Breast epithelium (tissue), 3 donors: ENCODE measurements at regions not wholly inside any gene's neighbourhood (a gene's known extent, or its start where the extent isn't known, plus 50 kb on each side); places are given as distances from the start of the nearest gene placed in this dataset.

Source experiments
- CTCF ChIP-seq, 3 donors: fragments of 450-650 bp; IDR thresholded peaks; one replicate each; pipeline ENCODE4 v1.5.1; 2016 to 2017; ENCODE audit warnings: antibody characterized with exemption in 3 of 3, mild to moderate bottlenecking in 3 of 3, moderate library complexity in 3 of 3
- POLR2AphosphoS5 ChIP-seq, 3 donors: sonication (generic); formaldehyde crosslinking; IDR thresholded peaks; one replicate each; pipeline ENCODE4 v1.6.1; 2017; ENCODE audit warnings: antibody characterized with exemption in 3 of 3

GRCh38 chr7:49260538-49260937 is 336.2 kb downstream of the CDC14C start:
- TF ChIP-seq CTCF (IDR thresholded peaks at IDR 0.05) (no peak), POLR2AphosphoS5 (IDR thresholded peaks at IDR 0.05) (no peak)
